ENCODE measurements at regions not wholly inside any gene's neighbourhood (a gene's known extent, or its start where the extent isn't known, plus 50 kb on each side); places are given as distances from the start of the nearest gene placed in this dataset.
"Not testable (repeated sequence)": the region's sequence is repeated elsewhere in the genome, so short reads cannot be mapped to it uniquely, and the experiment has no call there.

GRCh38 chr3:166011771-166012170 lies 174.5 kb upstream of the BCHE start:
- POLR2A ChIA-PET, result no interaction called here

DNA sequence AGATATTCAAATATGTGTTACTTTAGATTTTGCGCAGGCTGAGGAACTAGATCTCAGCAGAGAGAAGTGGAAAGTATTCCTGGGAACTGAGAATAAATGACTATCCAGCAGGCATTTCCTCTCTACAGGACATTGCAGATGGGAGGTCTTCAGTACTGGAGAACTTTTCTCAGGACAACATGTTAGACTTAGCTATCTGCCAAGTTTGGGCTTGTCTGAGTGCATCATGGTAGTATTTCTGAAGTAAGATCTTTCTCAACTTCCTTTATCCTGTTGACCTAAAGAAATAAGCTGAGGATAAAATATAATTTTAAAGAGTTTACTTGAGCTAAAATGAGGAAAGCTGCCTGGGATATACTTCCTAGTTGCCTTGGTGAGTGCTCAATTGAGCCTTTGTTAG lies 167.9 kb upstream of the BCHE start:
- POLR2A ChIA-PET, result no interaction called here
- Mint-ChIP-seq H3K36me3 (no peaks in the 10 kb centered on the region), H3K27ac (no peak overlapping the region)

More at GRCh38 chr3:166011771-166012170, 174.5 kb upstream of the BCHE start:
- H3K36me3 Mint-ChIP-seq, result peaks cover 0 to 8% (median 0%) of the 10 kb centered on the region in 3 donors
- DNase-seq (no peak), ATAC-seq (no peak)
- no peak overlapping the region for H3K27ac Mint-ChIP-seq
- H3K9me3 Mint-ChIP-seq, result peaks cover 0 to 28% (median 12%) of the 10 kb centered on the region in 9 donors
- no peak overlapping the region for H3K4me3 Mint-ChIP-seq
- H3K27me3 Mint-ChIP-seq, result no peaks in the 10 kb centered on the region
- no peaks in the 10 kb centered on the region for H3K4me1 Mint-ChIP-seq

DNA sequence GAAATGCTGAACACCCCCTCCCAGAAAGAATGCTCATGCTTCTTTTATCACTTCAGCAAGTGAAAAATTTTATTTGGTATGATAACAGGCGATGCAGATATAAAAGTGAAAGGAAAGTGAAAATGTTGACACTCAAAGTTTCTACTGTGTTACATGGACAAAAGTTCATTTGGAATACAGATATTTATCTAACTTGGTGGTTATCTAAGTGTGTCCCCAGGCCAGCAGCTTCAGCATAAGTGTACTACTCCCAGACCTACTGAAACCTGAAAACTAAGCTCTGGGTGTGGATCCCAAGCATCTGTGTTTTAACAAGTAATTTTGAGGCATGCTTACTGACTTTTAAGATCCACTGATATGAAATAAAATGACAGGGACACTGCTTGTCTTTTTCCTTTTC lies 157.1 kb upstream of the BCHE start:
- H3K27me3 Mint-ChIP-seq, result no peaks in the 10 kb centered on the region

More for the DNA sequence above, 167.9 kb upstream of the BCHE start:
- Mint-ChIP-seq H3K4me3 (no peak overlapping the region), H3K4me1 (no peaks in the 10 kb centered on the region), H3K9me3 (peaks cover 0 to 41% (median 16%) of the 10 kb centered on the region in 9 donors), H3K27me3 (no peaks in the 10 kb centered on the region)
- ATAC-seq (no peak), DNase-seq (no peak)

GRCh38 chr3:165984589-165984988 lies 147.4 kb upstream of the BCHE start:
- H3K27ac Mint-ChIP-seq, result no peak overlapping the region
- H3K4me1 Mint-ChIP-seq, result no peaks in the 10 kb centered on the region
- no peaks in the 10 kb centered on the region for H3K36me3 Mint-ChIP-seq

More for the DNA sequence above, 157.1 kb upstream of the BCHE start:
- POLR2A ChIA-PET, result no interaction called here
- Mint-ChIP-seq H3K4me1 (no peaks in the 10 kb centered on the region), H3K27ac (no peak overlapping the region), H3K4me3 (no peak overlapping the region), H3K36me3 (no peaks in the 10 kb centered on the region), H3K9me3 (peaks cover 0 to 16% (median 4%) of the 10 kb centered on the region in 9 donors)
- DNase-seq, result no peak
- ATAC-seq, result no peak

GRCh38 chr3:165983284-165983683 lies 146.1 kb upstream of the BCHE start:
- Mint-ChIP-seq H3K4me1 (no peaks in the 10 kb centered on the region), H3K9me3 (peaks cover 0 to 21% (median 3%) of the 10 kb centered on the region in 9 donors), H3K4me3 (no peak overlapping the region), H3K27ac (no peak overlapping the region), H3K36me3 (no peaks in the 10 kb centered on the region), H3K27me3 (no peaks in the 10 kb centered on the region)
- ATAC-seq (no peak), DNase-seq (no peak)
- POLR2A ChIA-PET, result no interaction called here

More at GRCh38 chr3:165984589-165984988, 147.4 kb upstream of the BCHE start:
- ATAC-seq (no peak), DNase-seq (no peak)
- Mint-ChIP-seq H3K9me3 (peaks cover 0 to 14% (median 0%) of the 10 kb centered on the region in 9 donors), H3K4me3 (no peak overlapping the region), H3K27me3 (no peaks in the 10 kb centered on the region)
- POLR2A ChIA-PET, result no interaction called here

GRCh38 chr3:165981318-165981717 lies 144.1 kb upstream of the BCHE start:
- peaks cover 0 to 24% (median 3%) of the 10 kb centered on the region in 9 donors for H3K9me3 Mint-ChIP-seq
- H3K4me1 Mint-ChIP-seq, result no peaks in the 10 kb centered on the region
- no peak for DNase-seq
- H3K36me3 Mint-ChIP-seq, result no peaks in the 10 kb centered on the region
- POLR2A ChIA-PET, result no interaction called here
- H3K4me3 Mint-ChIP-seq, result no peak overlapping the region
- no peak for ATAC-seq
- H3K27ac Mint-ChIP-seq, result no peak overlapping the region
- H3K27me3 Mint-ChIP-seq, result no peaks in the 10 kb centered on the region

GRCh38 chr3:165960825-165961224 lies 123.6 kb upstream of the BCHE start:
- ATAC-seq, H3K27me3 Mint-ChIP-seq, POLR2A ChIA-PET, H3K4me3 Mint-ChIP-seq, DNase-seq, H3K4me1 Mint-ChIP-seq, H3K36me3 Mint-ChIP-seq, H3K27ac Mint-ChIP-seq: not testable (repeated sequence)
- peaks cover 0 to 13% (median 7%) of the 10 kb centered on the region in 9 donors for H3K9me3 Mint-ChIP-seq

DNA sequence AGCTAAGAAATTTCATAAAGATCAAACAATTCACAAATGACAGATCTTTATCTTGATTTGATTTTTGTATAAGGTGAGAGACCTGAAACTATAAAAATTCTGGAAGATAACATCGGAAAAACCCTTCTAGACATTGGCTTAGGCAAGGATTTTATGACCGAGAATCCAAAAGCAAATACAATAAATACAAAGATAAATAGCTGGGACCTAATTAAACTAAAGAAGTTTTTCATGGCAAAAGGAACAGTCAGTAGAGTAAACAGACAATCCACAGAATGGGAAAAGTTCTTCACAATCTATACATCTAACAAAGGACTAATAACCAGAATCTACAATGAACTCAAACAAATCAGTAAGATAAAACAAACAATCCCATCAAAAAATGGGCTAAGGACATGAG lies 116.9 kb upstream of the BCHE start:
- no peaks in the 10 kb centered on the region for H3K36me3 Mint-ChIP-seq
- POLR2A ChIA-PET, result no interaction called here

DNA sequence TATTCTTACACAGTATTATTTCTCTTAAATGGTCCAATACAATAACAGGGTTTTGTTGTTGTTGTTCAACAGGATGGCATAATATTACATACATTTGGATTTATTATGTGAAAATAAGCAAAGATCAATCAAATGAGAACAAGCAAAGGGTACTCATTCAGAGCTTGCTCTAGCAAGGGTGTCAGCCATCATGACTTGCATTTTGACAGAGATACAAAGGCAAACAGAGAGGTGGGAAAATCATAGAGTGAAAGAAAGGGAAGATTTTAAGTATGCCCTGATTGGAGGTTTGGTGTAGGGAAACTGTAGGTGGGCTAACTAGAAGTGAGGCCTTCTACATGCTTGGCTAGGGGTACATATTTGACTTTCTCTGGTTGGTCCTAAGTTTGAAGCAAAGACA lies 109.1 kb upstream of the BCHE start:
- Mint-ChIP-seq H3K27me3 (no peaks in the 10 kb centered on the region), H3K27ac (no peak overlapping the region), H3K36me3 (no peaks in the 10 kb centered on the region), H3K9me3 (peaks cover 0 to 18% (median 1%) of the 10 kb centered on the region in 9 donors), H3K4me1 (no peaks in the 10 kb centered on the region), H3K4me3 (no peak overlapping the region)
- ATAC-seq (no peak), DNase-seq (no peak)
- POLR2A ChIA-PET, result no interaction called here

More for the DNA sequence above, 116.9 kb upstream of the BCHE start:
- no peak overlapping the region for H3K4me3 Mint-ChIP-seq
- no peak for DNase-seq
- H3K4me1 Mint-ChIP-seq, result no peaks in the 10 kb centered on the region
- peaks cover 0 to 31% (median 6%) of the 10 kb centered on the region in 9 donors for H3K9me3 Mint-ChIP-seq
- H3K27ac Mint-ChIP-seq, result no peak overlapping the region
- ATAC-seq, result no peak
- H3K27me3 Mint-ChIP-seq, result no peaks in the 10 kb centered on the region

- Mint-ChIP-seq H3K4me3 (no peak overlapping the region), H3K4me1 (no peaks in the 10 kb centered on the region), H3K27me3 (no peaks in the 10 kb centered on the region), H3K36me3 (peaks cover 0 to 8% (median 0%) of the 10 kb centered on the region in 3 donors), H3K9me3 (peaks cover 0 to 21% (median 14%) of the 10 kb centered on the region in 9 donors), H3K27ac (no peak overlapping the region)
- DNase-seq, result no peak
- POLR2A ChIA-PET, result no interaction called here
- ATAC-seq, result no peak
Observed at GRCh38 chr3:165938986-165939540, 101.8 kb upstream of the BCHE start.

GRCh38 chr3:165936081-165936480 lies 98.9 kb upstream of the BCHE start:
- H3K27me3 Mint-ChIP-seq, ATAC-seq, H3K36me3 Mint-ChIP-seq, H3K4me3 Mint-ChIP-seq, H3K4me1 Mint-ChIP-seq, H3K27ac Mint-ChIP-seq, DNase-seq, POLR2A ChIA-PET: not testable (repeated sequence)
- peaks cover 6 to 42% (median 18%) of the 10 kb centered on the region in 9 donors for H3K9me3 Mint-ChIP-seq

DNA sequence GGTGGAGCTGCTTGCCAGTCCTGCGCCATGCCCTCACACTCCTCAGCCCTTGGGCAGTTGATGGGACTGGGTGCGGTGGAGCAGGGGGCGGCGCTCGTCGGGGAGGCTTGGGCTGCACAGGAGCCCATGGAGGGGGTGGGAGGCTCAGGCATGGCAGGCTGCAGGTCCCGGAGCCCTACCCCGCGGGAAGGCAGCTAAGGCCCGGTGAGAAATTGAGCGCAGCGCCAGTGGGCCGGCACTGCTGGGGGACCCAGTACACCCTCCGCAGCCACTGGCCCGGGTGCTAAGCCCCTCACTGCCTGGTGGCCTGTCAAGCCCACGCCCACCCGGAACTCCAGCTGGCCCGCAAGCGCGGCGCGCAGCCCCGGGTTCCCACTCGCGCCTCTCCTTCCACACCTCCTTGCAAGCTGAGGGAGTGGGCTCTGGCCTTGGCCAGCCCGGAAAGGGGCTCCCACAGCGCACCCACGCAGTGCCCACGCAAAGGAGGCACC lies 87.1 kb upstream of the BCHE start:
- H3K4me3 Mint-ChIP-seq, H3K27ac Mint-ChIP-seq, H3K27me3 Mint-ChIP-seq, POLR2A ChIA-PET, ATAC-seq, H3K36me3 Mint-ChIP-seq, H3K4me1 Mint-ChIP-seq: not testable (repeated sequence)
- peaks cover 0 to 18% (median 7%) of the 10 kb centered on the region in 9 donors for H3K9me3 Mint-ChIP-seq
- DNase-seq, result peak in 1 of 10 donors; percentile 56

GRCh38 chr3:165920984-165921383 lies 83.8 kb upstream of the BCHE start:
- Mint-ChIP-seq H3K36me3 (peaks cover 0 to 13% (median 0%) of the 10 kb centered on the region in 3 donors), H3K4me3 (no peak overlapping the region), H3K4me1 (no peaks in the 10 kb centered on the region), H3K27me3 (no peaks in the 10 kb centered on the region), H3K9me3 (peaks cover 0 to 28% (median 13%) of the 10 kb centered on the region in 9 donors), H3K27ac (no peak overlapping the region)
- POLR2A ChIA-PET, result no interaction called here
- DNase-seq, result no peak
- no peak for ATAC-seq

DNA sequence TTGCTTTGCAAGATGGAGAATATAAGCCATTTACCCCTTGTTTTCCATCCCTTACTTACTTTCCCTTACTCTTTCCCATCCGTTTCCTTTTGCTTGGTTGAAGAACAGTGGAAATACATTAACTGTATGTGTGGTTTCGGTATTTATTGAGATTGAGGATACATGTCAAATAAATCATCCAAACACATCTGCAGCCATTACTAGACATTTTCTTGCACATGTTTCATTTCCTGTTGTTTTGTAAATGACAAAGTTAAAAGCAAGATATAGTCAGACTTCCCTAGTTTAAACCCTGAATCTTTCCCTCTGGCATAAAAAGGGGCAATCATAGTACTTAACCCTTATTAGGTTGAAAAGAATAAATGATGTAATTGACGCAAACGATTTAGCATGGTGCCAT lies 82.1 kb upstream of the BCHE start:
- H3K27me3 Mint-ChIP-seq, result no peaks in the 10 kb centered on the region
- H3K9me3 Mint-ChIP-seq, result peaks cover 0 to 28% (median 13%) of the 10 kb centered on the region in 9 donors
- no peak overlapping the region for H3K27ac Mint-ChIP-seq
- H3K4me1 Mint-ChIP-seq, result no peaks in the 10 kb centered on the region
- ATAC-seq (no peak), DNase-seq (no peak)
- peaks cover 0 to 13% (median 0%) of the 10 kb centered on the region in 3 donors for H3K36me3 Mint-ChIP-seq
- no peak overlapping the region for H3K4me3 Mint-ChIP-seq
- POLR2A ChIA-PET, result no interaction called here

Measured in naive thymus-derived CD8-positive, alpha-beta T cell (primary cell).